K562 (cell line): ENCODE measurements at regions not wholly inside any gene's neighbourhood (a gene's known extent, or its start where the extent isn't known, plus 50 kb on each side); places are given as distances from the start of the nearest gene placed in this dataset.

Source experiments
- ATAC-seq: fragments of 200-7000 bp; cut with Tn5 transposase; 3 replicates; pipeline ENCODE4 v1.9.1; 2020; ENCODE audit warnings: moderate library complexity
- BruUV-seq: library from RNA; stranded (reverse); fragments of 400-500 nt; replicated peaks from 2 replicates; lab custom pipeline; 2021; lab: Mats Ljungman, UMichigan
- CTCF ChIA-PET: fragments of 300-600 bp; formaldehyde crosslinking; extraction: SDS; loops from one replicate; lab custom pipeline; 2021; ENCODE audit warnings: low intra/inter-chr PET ratio; lab: Yijun Ruan, JAX
- POLR2A ChIA-PET: fragments of 300-600, 350-650 bp; sonication (Branson Sonifier 250); formaldehyde crosslinking; extraction: SDS; loops from one replicate; lab custom pipeline; 2021; ENCODE audit warnings: antibody characterized with exemption, inconsistent platforms; lab: Yijun Ruan, JAX
- DNase-seq, 4 experiments: peaks; one replicate each; pipeline versions ENCODE4 v3.0.0 to v3.0.0-alpha.2; 2011 to 2018; ENCODE audit warnings: low spot score in 3 of 4, mixed read lengths in 3 of 4; ENCODE audit errors: extremely low read depth in 1 of 4
- FAIRE-seq: peaks from 2 replicates; lab custom pipeline; 2011; peaks lifted over from hg19 to GRCh38; lab: Jason Lieb, UNC
- H2AFZ ChIP-seq: 2 replicates; pipeline ENCODE4 v1.6.0; 2011; ENCODE audit warnings: low read depth, low read length, control low read depth, inconsistent platforms
- H3K27ac ChIP-seq: fragments of 200-600 bp; 3 replicates; pipeline ENCODE4 v1.8.0; 2011; ENCODE audit warnings: low read depth, mild to moderate bottlenecking, control low read depth, inconsistent platforms, low read length, moderate library complexity, mixed read lengths; ENCODE audit errors: extremely low read depth
- H3K27me3 ChIP-seq, 2 experiments: fragments of 300-600 bp in 1 of 2; 2 replicates in 1 of 2; 3 replicates in 1 of 2; pipeline versions ENCODE4 v1.6.0 to v1.8.0; 2011; ENCODE audit warnings: inconsistent platforms in 2 of 2, low read length in 2 of 2, mild to moderate bottlenecking in 1 of 2, mixed read lengths in 1 of 2, moderate library complexity in 1 of 2; ENCODE audit not compliant: control insufficient read depth in 2 of 2, insufficient read depth in 2 of 2
- H3K36me3 ChIP-seq: fragments of 300-600 bp; 3 replicates; pipeline ENCODE4 v1.8.0; 2011; ENCODE audit warnings: mild to moderate bottlenecking, low read length, inconsistent platforms; ENCODE audit not compliant: control insufficient read depth, insufficient read depth
- H3K4me1 ChIP-seq, 2 experiments: fragments of 200-600 bp in 1 of 2; replicated peaks in 1 of 2; 2 replicates in 1 of 2; 3 replicates in 1 of 2; pipeline versions ENCODE4 v1.5.1 to v1.8.0; 2011; ENCODE audit warnings: inconsistent platforms in 2 of 2, low read length in 2 of 2, mild to moderate bottlenecking in 1 of 2, mixed read lengths in 1 of 2, moderate library complexity in 1 of 2; ENCODE audit not compliant: control insufficient read depth in 2 of 2, insufficient read depth in 2 of 2
- H3K4me2 ChIP-seq: 2 replicates; pipeline ENCODE4 v1.6.1; 2011; ENCODE audit warnings: low read length, control low read depth, inconsistent platforms, mixed read lengths; ENCODE audit not compliant: insufficient read depth
- H3K4me3 ChIP-seq: fragments of 200-600 bp; sonication (generic), shearing (Covaris generic); 2 replicates; pipeline ENCODE4 v1.5.1; 2016; ENCODE audit warnings: control low read depth, inconsistent platforms
- H3K79me2 ChIP-seq: fragments of 200-600 bp; 3 replicates; pipeline ENCODE4 v1.8.0; 2011; ENCODE audit warnings: low read length, inconsistent platforms; ENCODE audit not compliant: control insufficient read depth, insufficient read depth
- H3K9ac ChIP-seq, 2 experiments: 2 replicates each; pipeline versions ENCODE4 v1.6.0 to v1.6.1; 2011; ENCODE audit warnings: low read depth in 2 of 2, low read length in 2 of 2, control low read depth in 1 of 2, inconsistent platforms in 1 of 2, mild to moderate bottlenecking in 1 of 2, mixed read lengths in 1 of 2; ENCODE audit not compliant: insufficient read depth in 1 of 2
- H3K9me1 ChIP-seq: one replicate; pipeline ENCODE4 v1.6.0; 2011; ENCODE audit warnings: inconsistent platforms, mild to moderate bottlenecking, low read length, moderate library complexity; ENCODE audit not compliant: control insufficient read depth, insufficient read depth
- H3K9me3 ChIP-seq: replicated peaks from 2 replicates; pipeline ENCODE4 v1.5.1; 2011; ENCODE audit warnings: low read depth, low read length, inconsistent platforms; ENCODE audit not compliant: control insufficient read depth, insufficient read depth
- H4K20me1 ChIP-seq: replicated peaks from 2 replicates; pipeline ENCODE4 v1.6.1; 2011; ENCODE audit warnings: low read length, inconsistent platforms, mixed read lengths; ENCODE audit not compliant: control insufficient read depth, insufficient read depth
- ASH1L ChIP-seq: fragments of 450-650 bp; IDR thresholded peaks from 2 replicates; pipeline ENCODE4 v1.6.1; 2018; ENCODE audit warnings: borderline replicate concordance, mild to moderate bottlenecking, low read depth; ENCODE audit not compliant: partially characterized antibody
- BACH1 ChIP-seq: fragments of 200-800 bp; sonication (Bioruptor generic); IDR thresholded peaks from 2 replicates; pipeline ENCODE4 v1.6.1; 2016; ENCODE audit warnings: missing genetic modification characterization, missing compliant biosample characterization
- CREBBP ChIP-seq: IDR thresholded peaks from one replicate; pipeline ENCODE4 v1.6.1; 2012; ENCODE audit warnings: low read depth, mild to moderate bottlenecking, control low read depth, inconsistent platforms, low read length
- E2F8 ChIP-seq: fragments of 450-650 bp; IDR thresholded peaks from 2 replicates; pipeline ENCODE4 v1.7.1; 2018; ENCODE audit warnings: mild to moderate bottlenecking, low read depth; ENCODE audit not compliant: partially characterized antibody
- MAFK ChIP-seq: IDR thresholded peaks from 2 replicates; pipeline ENCODE4 v1.6.1; 2011; ENCODE audit warnings: low read length, improper control_type of control experiment
- MYBL2 ChIP-seq, 2 experiments: fragments of 450-650 bp in 1 of 2; sonication (generic) in 1 of 2; formaldehyde crosslinking in 1 of 2; IDR thresholded peaks; 2 replicates each; pipeline versions ENCODE4 v1.6.1 to v1.8.1; 2017 to 2022; ENCODE audit warnings: borderline replicate concordance in 1 of 2, inconsistent platforms in 1 of 2, low read depth in 1 of 2, mild to moderate bottlenecking in 1 of 2, missing genetic modification reagents in 1 of 2, moderate library complexity in 1 of 2
- NCOA6 ChIP-seq: fragments of 450-650 bp; IDR thresholded peaks from 2 replicates; pipeline ENCODE4 v1.6.1; 2017; ENCODE audit warnings: mild to moderate bottlenecking
- ZC3H8 ChIP-seq: fragments of 450-650 bp; IDR thresholded peaks from 2 replicates; pipeline ENCODE4 v1.6.1; 2017
- ZFP1 ChIP-seq: fragments of 450-650 bp; formaldehyde crosslinking; IDR thresholded peaks from 2 replicates; pipeline ENCODE4 v1.4.0; 2020; ENCODE audit warnings: mild to moderate bottlenecking, mixed read lengths
- ZKSCAN3 ChIP-seq: fragments of 250-450 bp; sonication (Bioruptor Pico); IDR thresholded peaks from 2 replicates; pipeline ENCODE4 v1.4.0; 2020
- ZNF316 ChIP-seq: fragments of 450-650 bp; IDR thresholded peaks from 2 replicates; pipeline ENCODE4 v1.6.1; 2016
- WGBS: fragments of 100-300 bp; shearing (Covaris generic); methylation state at CpG from one replicate; pipeline ENCODE4 v1.1.6; 2016; ENCODE audit warnings: low coverage, mixed read lengths; ENCODE audit not compliant: insufficient coverage; ENCODE audit errors: missing lambda C conversion rate; 5-methylcytosine and 5-hydroxymethylcytosine counted together
- in situ Hi-C: fragments of 300-500 bp; cut with MboI; formaldehyde crosslinking; loops from 4 replicates; pipeline ENCODE4 v1.15.0; 2018; ENCODE audit warnings: inconsistent platforms, mixed read lengths
- intact Hi-C: fragments of 100-400 bp; cut with micrococcal nuclease; formaldehyde crosslinking; loops from 2 replicates; pipeline ENCODE4 v1.14.2; 2022
- TF ChIP-seq, protein P1 (sequence below): fragments of 200-800 bp; sonication (Bioruptor generic); IDR thresholded peaks from 2 replicates; pipeline ENCODE4 v1.6.1; 2016; ENCODE audit warnings: missing genetic modification characterization, missing compliant biosample characterization
- TF ChIP-seq, protein P2 (sequence below): fragments of 250-450 bp; sonication (Bioruptor Pico); IDR thresholded peaks from 2 replicates; pipeline ENCODE4 v1.8.0; 2021; ENCODE audit warnings: mild to moderate bottlenecking, moderate library complexity

DNA sequence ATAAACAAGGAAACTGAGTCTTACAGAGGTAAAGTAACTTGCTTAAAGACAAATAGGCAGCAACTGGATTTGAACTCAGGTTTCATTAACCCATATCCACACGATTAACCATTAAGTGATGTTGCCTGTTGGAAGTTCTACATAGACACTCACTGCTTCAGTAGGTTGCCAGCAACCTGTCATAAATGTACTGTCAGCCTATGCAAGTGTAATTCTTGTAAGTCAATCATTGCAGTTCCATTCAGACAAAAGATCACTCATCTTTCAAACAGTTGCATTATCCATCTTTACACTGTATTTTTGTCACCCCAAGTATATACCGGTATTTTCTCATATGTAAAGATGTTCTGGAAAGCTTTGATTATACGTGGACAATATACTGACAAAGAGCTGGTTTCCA lies 676.9 kb upstream of the PCDH20 start:
- no peak overlapping the region for H3K27ac ChIP-seq
- BruUV-seq, result no TSS peak
- POLR2A ChIA-PET, result no interaction called here
- H2AFZ ChIP-seq, result no peak overlapping the region
- H4K20me1 ChIP-seq, result no peaks in the 10 kb centered on the region
- no peak overlapping the region for H3K4me3 ChIP-seq
- TF ChIP-seq, protein P1, sequence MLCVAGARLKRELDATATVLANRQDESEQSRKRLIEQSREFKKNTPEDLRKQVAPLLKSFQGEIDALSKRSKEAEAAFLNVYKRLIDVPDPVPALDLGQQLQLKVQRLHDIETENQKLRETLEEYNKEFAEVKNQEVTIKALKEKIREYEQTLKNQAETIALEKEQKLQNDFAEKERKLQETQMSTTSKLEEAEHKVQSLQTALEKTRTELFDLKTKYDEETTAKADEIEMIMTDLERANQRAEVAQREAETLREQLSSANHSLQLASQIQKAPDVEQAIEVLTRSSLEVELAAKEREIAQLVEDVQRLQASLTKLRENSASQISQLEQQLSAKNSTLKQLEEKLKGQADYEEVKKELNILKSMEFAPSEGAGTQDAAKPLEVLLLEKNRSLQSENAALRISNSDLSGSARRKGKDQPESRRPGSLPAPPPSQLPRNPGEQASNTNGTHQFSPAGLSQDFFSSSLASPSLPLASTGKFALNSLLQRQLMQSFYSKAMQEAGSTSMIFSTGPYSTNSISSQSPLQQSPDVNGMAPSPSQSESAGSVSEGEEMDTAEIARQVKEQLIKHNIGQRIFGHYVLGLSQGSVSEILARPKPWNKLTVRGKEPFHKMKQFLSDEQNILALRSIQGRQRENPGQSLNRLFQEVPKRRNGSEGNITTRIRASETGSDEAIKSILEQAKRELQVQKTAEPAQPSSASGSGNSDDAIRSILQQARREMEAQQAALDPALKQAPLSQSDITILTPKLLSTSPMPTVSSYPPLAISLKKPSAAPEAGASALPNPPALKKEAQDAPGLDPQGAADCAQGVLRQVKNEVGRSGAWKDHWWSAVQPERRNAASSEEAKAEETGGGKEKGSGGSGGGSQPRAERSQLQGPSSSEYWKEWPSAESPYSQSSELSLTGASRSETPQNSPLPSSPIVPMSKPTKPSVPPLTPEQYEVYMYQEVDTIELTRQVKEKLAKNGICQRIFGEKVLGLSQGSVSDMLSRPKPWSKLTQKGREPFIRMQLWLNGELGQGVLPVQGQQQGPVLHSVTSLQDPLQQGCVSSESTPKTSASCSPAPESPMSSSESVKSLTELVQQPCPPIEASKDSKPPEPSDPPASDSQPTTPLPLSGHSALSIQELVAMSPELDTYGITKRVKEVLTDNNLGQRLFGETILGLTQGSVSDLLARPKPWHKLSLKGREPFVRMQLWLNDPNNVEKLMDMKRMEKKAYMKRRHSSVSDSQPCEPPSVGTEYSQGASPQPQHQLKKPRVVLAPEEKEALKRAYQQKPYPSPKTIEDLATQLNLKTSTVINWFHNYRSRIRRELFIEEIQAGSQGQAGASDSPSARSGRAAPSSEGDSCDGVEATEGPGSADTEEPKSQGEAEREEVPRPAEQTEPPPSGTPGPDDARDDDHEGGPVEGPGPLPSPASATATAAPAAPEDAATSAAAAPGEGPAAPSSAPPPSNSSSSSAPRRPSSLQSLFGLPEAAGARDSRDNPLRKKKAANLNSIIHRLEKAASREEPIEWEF (CRISPR knock-in tag), result no peak
- TF ChIP-seq BACH1 (tag) (no peak), E2F8 (no peak), MAFK (no peak), CREBBP (no peak), MYBL2 (IDR thresholded peaks at IDR 0.05; ENCODE audit: low read depth) (no peak), MYBL2 (CRISPR knock-in tag; IDR thresholded peaks at IDR 0.05; ENCODE audit: borderline replicate concordance) (no peak), ZFP1 (CRISPR knock-in tag) (no peak), NCOA6 (no peak), ZKSCAN3 (no peak), ASH1L (no peak), ZC3H8 (no peak), ZNF316 (no peak)
- TF ChIP-seq, protein P2, sequence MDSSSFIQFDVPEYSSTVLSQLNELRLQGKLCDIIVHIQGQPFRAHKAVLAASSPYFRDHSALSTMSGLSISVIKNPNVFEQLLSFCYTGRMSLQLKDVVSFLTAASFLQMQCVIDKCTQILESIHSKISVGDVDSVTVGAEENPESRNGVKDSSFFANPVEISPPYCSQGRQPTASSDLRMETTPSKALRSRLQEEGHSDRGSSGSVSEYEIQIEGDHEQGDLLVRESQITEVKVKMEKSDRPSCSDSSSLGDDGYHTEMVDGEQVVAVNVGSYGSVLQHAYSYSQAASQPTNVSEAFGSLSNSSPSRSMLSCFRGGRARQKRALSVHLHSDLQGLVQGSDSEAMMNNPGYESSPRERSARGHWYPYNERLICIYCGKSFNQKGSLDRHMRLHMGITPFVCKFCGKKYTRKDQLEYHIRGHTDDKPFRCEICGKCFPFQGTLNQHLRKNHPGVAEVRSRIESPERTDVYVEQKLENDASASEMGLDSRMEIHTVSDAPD (CRISPR knock-in tag), result no peak
- TF ChIP-seq, all 486 proteins: peak for 0
- Histone ChIP-seq H3K9me1 (no peaks in the 10 kb centered on the region), H3K9ac (no peak overlapping the region), H3K36me3 (no peaks in the 10 kb centered on the region), H3K27me3 (no peaks in the 10 kb centered on the region), H3K9me3 (no peaks in the 10 kb centered on the region), H3K4me1 (no peaks in the 10 kb centered on the region), H3K4me2 (no peak overlapping the region), H3K79me2 (no peaks in the 10 kb centered on the region)
- ATAC-seq (no peak), FAIRE-seq (no peak), DNase-seq (no peak)
- CTCF ChIA-PET, result no interaction called here
- WGBS, result 0% methylated on average over 1 of the region's 3 CpGs
- in situ Hi-C loops, result no loop called here
- intact Hi-C loops, result no loop called here
